ENCODE measurements at regions not wholly inside any gene's neighbourhood (a gene's known extent, or its start where the extent isn't known, plus 50 kb on each side); places are given as distances from the start of the nearest gene placed in this dataset.

- no peak for TF ChIP-seq YY1 (IDR thresholded peaks at IDR 0.05; ENCODE audit: insufficient read depth, insufficient read length)
- TF ChIP-seq ZNF274 (IDR thresholded peaks at IDR 0.05; ENCODE audit: low read depth, low read length) = no peak
Measured at GRCh38 chr10:64062793-64063192, 541.6 kb downstream of the REEP3 start.

Measured in NT2/D1 (cell line).